Neural progenitor cell (in vitro differentiated cells): ENCODE measurements at regions not wholly inside any gene's neighbourhood (a gene's known extent, or its start where the extent isn't known, plus 50 kb on each side); places are given as distances from the start of the nearest gene placed in this dataset.

ENCODE experiments used
- DNase-seq: peaks from one replicate; pipeline ENCODE4 v3.0.0-alpha.2; 2016; ENCODE audit warnings: low spot score
- H2AFZ ChIP-seq: fragments of 200-600 bp; sonication (generic); replicated peaks from 2 replicates; pipeline ENCODE4 v1.6.1; 2016; ENCODE audit warnings: antibody characterized with exemption
- H3F3A ChIP-seq: fragments of 200-600 bp; sonication (generic); 2 replicates; pipeline ENCODE4 v1.6.1; 2016; ENCODE audit warnings: antibody characterized with exemption, low read depth
- H3K27ac ChIP-seq: fragments of 200-600 bp; sonication (generic); 2 replicates; pipeline ENCODE4 v1.5.1; 2016; ENCODE audit warnings: mild to moderate bottlenecking
- H3K27me3 ChIP-seq: fragments of 200-600 bp; sonication (generic); 2 replicates; pipeline ENCODE4 v1.6.1; 2016; ENCODE audit warnings: mild to moderate bottlenecking, moderate library complexity
- H3K36me3 ChIP-seq: fragments of 200-600 bp; sonication (generic); 2 replicates; pipeline ENCODE4 v1.5.1; 2016
- H3K4me1 ChIP-seq: fragments of 200-600 bp; sonication (generic); 2 replicates; pipeline ENCODE4 v1.6.1; 2016; ENCODE audit warnings: mixed run types
- H3K4me2 ChIP-seq: fragments of 200-600 bp; sonication (generic); 2 replicates; pipeline ENCODE4 v1.6.1; 2016
- H3K4me3 ChIP-seq: fragments of 200-600 bp; sonication (generic); 2 replicates; pipeline ENCODE4 v1.5.1; 2016
- H3K79me2 ChIP-seq: fragments of 200-600 bp; sonication (generic); 2 replicates; pipeline ENCODE4 v1.6.1; 2016; ENCODE audit warnings: low read depth
- H3K9ac ChIP-seq: fragments of 200-600 bp; sonication (generic); 2 replicates; pipeline ENCODE4 v1.6.1; 2016
- H3K9me3 ChIP-seq: fragments of 200-600 bp; sonication (generic); 2 replicates; pipeline ENCODE4 v1.5.1; 2016; ENCODE audit warnings: low read depth
- H4K20me1 ChIP-seq: fragments of 200-600 bp; sonication (generic); 2 replicates; pipeline ENCODE4 v1.6.1; 2016; ENCODE audit warnings: low read depth
- H3K27ac Mint-ChIP-seq: 3 replicates; pipeline ENCODE4 v1.8.0; 2021; ENCODE audit warnings: mixed read lengths
- H3K27me3 Mint-ChIP-seq: 2 replicates; pipeline ENCODE4 v1.8.0; 2022; ENCODE audit warnings: low read depth, mild to moderate bottlenecking, inconsistent platforms, moderate library complexity, mixed read lengths; ENCODE audit not compliant: insufficient read depth
- H3K36me3 Mint-ChIP-seq: 3 replicates; pipeline ENCODE4 v1.8.0; 2021; ENCODE audit warnings: mixed read lengths
- H3K4me1 Mint-ChIP-seq: 3 replicates; pipeline ENCODE4 v1.8.0; 2021; ENCODE audit warnings: mixed read lengths
- H3K4me3 Mint-ChIP-seq: 3 replicates; pipeline ENCODE4 v1.8.0; 2021; ENCODE audit warnings: mild to moderate bottlenecking, moderate library complexity, mixed read lengths
- H3K9me3 Mint-ChIP-seq: 3 replicates; pipeline ENCODE4 v1.8.0; 2020; ENCODE audit warnings: mixed read lengths
- CTCF ChIP-seq: fragments of 200-600 bp; sonication (generic); IDR thresholded peaks from 2 replicates; pipeline ENCODE4 v1.5.1; 2017; ENCODE audit warnings: antibody characterized with exemption, mild to moderate bottlenecking
- EZH2 ChIP-seq: fragments of 200-600 bp; sonication (generic); IDR thresholded peaks from 2 replicates; pipeline ENCODE4 v1.6.1; 2017; ENCODE audit warnings: antibody characterized with exemption, mild to moderate bottlenecking, moderate library complexity
- EZH2phosphoT487 ChIP-seq: fragments of 200-600 bp; sonication (generic); IDR thresholded peaks from 2 replicates; pipeline ENCODE4 v1.6.1; 2017; ENCODE audit warnings: antibody characterized with exemption

GRCh38 chr2:192277494-192278109 is 82.9 kb upstream of the TMEFF2 start:
- H3K36me3 Mint-ChIP-seq = no peaks in the 10 kb centered on the region
- Histone ChIP-seq H4K20me1 (no peaks in the 10 kb centered on the region), H3K9ac (no peak overlapping the region), H3K27ac (no peak overlapping the region), H3K79me2 (no peaks in the 10 kb centered on the region), H3K4me3 (no peak overlapping the region), H3F3A (no peaks in the 10 kb centered on the region), H3K27me3 (no peaks in the 10 kb centered on the region), H3K36me3 (no peaks in the 10 kb centered on the region), H2AFZ (no peak overlapping the region), H3K4me1 (no peaks in the 10 kb centered on the region), H3K9me3 (no peaks in the 10 kb centered on the region), H3K4me2 (no peak overlapping the region)
- H3K27ac Mint-ChIP-seq = no peak overlapping the region
- H3K4me1 Mint-ChIP-seq = no peaks in the 10 kb centered on the region
- H3K4me3 Mint-ChIP-seq = no peak overlapping the region
- H3K9me3 Mint-ChIP-seq = peaks cover 3% of the 10 kb centered on the region
- TF ChIP-seq EZH2 (no peak), EZH2phosphoT487 (no peak), CTCF (no peak)
- no peak for DNase-seq
- no peaks in the 10 kb centered on the region for H3K27me3 Mint-ChIP-seq

GRCh38 chr2:192275632-192276031 is 80.9 kb upstream of the TMEFF2 start:
- Mint-ChIP-seq H3K4me1 (no peaks in the 10 kb centered on the region), H3K27me3 (no peaks in the 10 kb centered on the region), H3K27ac (no peak overlapping the region), H3K4me3 (no peak overlapping the region), H3K9me3 (peaks cover 3% of the 10 kb centered on the region), H3K36me3 (no peaks in the 10 kb centered on the region)
- H3K4me2 ChIP-seq = no peak overlapping the region
- DNase-seq = no peak
- no peaks in the 10 kb centered on the region for H3K9me3 ChIP-seq
- no peak for TF ChIP-seq EZH2phosphoT487
- no peak for TF ChIP-seq CTCF
- no peak for TF ChIP-seq EZH2
- no peaks in the 10 kb centered on the region for H3F3A ChIP-seq
- H3K4me3 ChIP-seq = no peak overlapping the region
- no peaks in the 10 kb centered on the region for H4K20me1 ChIP-seq
- H3K9ac ChIP-seq = no peak overlapping the region
- no peak overlapping the region for H3K27ac ChIP-seq
- H3K36me3 ChIP-seq = no peaks in the 10 kb centered on the region
- H3K27me3 ChIP-seq = no peaks in the 10 kb centered on the region
- H2AFZ ChIP-seq = no peak overlapping the region
- no peaks in the 10 kb centered on the region for H3K4me1 ChIP-seq
- no peaks in the 10 kb centered on the region for H3K79me2 ChIP-seq

DNA sequence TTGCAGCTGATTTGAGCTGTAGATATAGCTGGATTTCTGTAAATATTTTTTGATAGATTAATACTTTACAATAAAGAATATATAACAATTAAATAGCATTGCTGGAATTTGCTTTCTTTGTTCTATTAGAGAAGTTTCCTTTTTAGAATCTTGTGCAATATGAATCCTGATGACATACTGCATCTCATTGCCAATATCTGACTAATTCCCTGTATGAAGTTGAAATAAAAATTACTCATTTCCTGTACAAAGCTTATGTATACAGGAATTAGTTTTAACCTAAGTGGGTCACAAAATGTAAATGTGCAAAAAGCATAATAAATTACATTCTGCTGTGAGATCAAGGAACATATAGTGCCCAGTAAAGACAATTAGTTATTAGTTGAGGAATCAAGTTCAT is 72.8 kb upstream of the TMEFF2 start:
- no peak overlapping the region for H3K4me3 ChIP-seq
- H3K27me3 ChIP-seq = no peaks in the 10 kb centered on the region
- no peaks in the 10 kb centered on the region for H3K9me3 ChIP-seq
- no peak overlapping the region for H3K27ac ChIP-seq
- Mint-ChIP-seq H3K9me3 (no peaks in the 10 kb centered on the region), H3K36me3 (no peaks in the 10 kb centered on the region), H3K4me1 (no peaks in the 10 kb centered on the region), H3K27me3 (no peaks in the 10 kb centered on the region), H3K27ac (no peak overlapping the region), H3K4me3 (no peak overlapping the region)
- H3K4me1 ChIP-seq = no peaks in the 10 kb centered on the region
- no peak for DNase-seq
- no peaks in the 10 kb centered on the region for H3K79me2 ChIP-seq
- no peaks in the 10 kb centered on the region for H4K20me1 ChIP-seq
- TF ChIP-seq EZH2phosphoT487 = no peak
- no peak for TF ChIP-seq EZH2
- TF ChIP-seq CTCF = no peak
- H3K36me3 ChIP-seq = no peaks in the 10 kb centered on the region
- no peak overlapping the region for H3K4me2 ChIP-seq
- H3K9ac ChIP-seq = no peak overlapping the region
- H2AFZ ChIP-seq = no peak overlapping the region
- no peaks in the 10 kb centered on the region for H3F3A ChIP-seq
